ENCODE measurements at regions not wholly inside any gene's neighbourhood (a gene's known extent, or its start where the extent isn't known, plus 50 kb on each side); places are given as distances from the start of the nearest gene placed in this dataset.

DNA sequence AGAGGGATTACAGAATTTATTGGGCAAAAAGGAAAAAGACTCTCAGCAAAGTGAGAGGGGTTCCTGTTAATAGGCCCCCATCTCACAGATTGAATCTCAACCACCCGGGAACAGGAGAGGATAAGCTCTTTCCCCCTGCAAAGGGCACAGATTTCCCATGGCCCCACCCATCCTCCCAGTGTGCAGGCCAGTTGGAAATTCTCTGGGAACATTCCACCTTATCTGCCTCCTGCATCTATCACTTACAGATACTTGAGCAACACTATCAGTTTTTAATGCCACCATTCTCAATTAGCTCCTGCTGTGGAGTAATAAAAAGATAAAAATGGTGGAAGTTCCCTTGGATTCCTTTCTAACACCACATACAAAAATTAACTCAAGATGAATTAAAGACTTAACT, 350.0 kb upstream of the BCHE start:
- Histone ChIP-seq H2AFZ (ENCODE audit: low read length, unreplicated experiment) (no peak overlapping the region), H3K27me3 (ENCODE audit: insufficient read depth, low read length) (no peaks in the 10 kb centered on the region)

DNA sequence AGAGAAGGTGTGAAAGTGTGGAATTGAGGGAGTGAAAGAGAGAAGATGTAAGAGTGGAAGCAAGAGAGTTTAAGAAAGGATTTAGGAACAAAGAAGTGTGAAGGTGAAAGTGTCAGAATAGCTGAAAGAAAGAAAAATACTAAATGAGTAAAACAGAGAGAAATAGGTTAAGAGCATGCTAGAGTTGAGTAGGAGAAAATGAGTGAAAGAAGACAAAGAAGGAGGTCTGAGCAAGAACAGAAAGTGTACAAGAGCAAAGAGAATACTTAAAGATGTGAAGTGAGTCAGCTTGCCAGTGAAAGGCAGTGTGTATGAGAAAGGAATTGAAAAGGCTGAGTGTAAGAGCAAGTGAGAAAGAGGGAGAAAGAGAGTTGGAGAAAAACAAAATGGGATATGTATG, 348.8 kb upstream of the BCHE start:
- H3K27me3 ChIP-seq (ENCODE audit: insufficient read depth, low read length) = no peaks in the 10 kb centered on the region
- H3K36me3 ChIP-seq (ENCODE audit: insufficient read depth, low read length) = no peaks in the 10 kb centered on the region
- no peak overlapping the region for H3K27ac ChIP-seq (ENCODE audit: low read depth, low read length)
- H3K4me1 ChIP-seq (ENCODE audit: control insufficient read depth, insufficient read depth, low read length, unreplicated experiment) = no peaks in the 10 kb centered on the region
- no peak overlapping the region for H3K4me3 ChIP-seq (ENCODE audit: low read depth, low read length)
- H3K79me2 ChIP-seq (ENCODE audit: control insufficient read depth, insufficient read depth, low read length, unreplicated experiment) = no peaks in the 10 kb centered on the region
- H2AFZ ChIP-seq (ENCODE audit: low read length, unreplicated experiment) = no peak overlapping the region

More for the DNA sequence above, 350.0 kb upstream of the BCHE start:
- H3K27ac ChIP-seq (ENCODE audit: low read depth, low read length) = no peak overlapping the region
- H3K4me1 ChIP-seq (ENCODE audit: control insufficient read depth, insufficient read depth, low read length, unreplicated experiment) = no peaks in the 10 kb centered on the region
- no peak overlapping the region for H3K4me3 ChIP-seq (ENCODE audit: low read depth, low read length)
- H3K79me2 ChIP-seq (ENCODE audit: control insufficient read depth, insufficient read depth, low read length, unreplicated experiment) = no peaks in the 10 kb centered on the region
- H3K36me3 ChIP-seq (ENCODE audit: insufficient read depth, low read length) = no peaks in the 10 kb centered on the region

DNA sequence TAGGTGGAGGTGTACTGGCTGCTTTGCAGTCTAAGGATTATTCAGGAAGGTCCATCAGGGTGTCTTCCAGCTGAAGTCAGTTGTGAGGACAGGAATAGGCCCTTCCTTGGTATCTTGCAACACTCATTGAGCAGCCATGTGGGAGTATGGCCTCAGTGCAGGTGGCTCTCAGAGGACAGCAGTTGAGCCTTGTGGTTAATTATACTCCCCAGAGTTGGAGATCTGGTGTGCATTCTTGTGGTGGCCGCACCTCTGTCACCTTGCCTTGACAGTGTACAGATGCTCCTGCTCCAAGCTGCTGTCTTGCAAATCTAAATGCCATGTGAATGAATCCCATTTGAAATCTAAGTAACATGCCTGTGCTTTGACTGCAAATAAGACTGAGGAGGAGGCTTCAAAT, 339.9 kb upstream of the BCHE start:
- Histone ChIP-seq H3K79me2 (ENCODE audit: control insufficient read depth, insufficient read depth, low read length, unreplicated experiment) (no peaks in the 10 kb centered on the region), H2AFZ (ENCODE audit: low read length, unreplicated experiment) (no peak overlapping the region), H3K36me3 (ENCODE audit: insufficient read depth, low read length) (no peaks in the 10 kb centered on the region), H3K27ac (ENCODE audit: low read depth, low read length) (no peak overlapping the region), H3K4me3 (ENCODE audit: low read depth, low read length) (no peak overlapping the region), H3K27me3 (ENCODE audit: insufficient read depth, low read length) (no peaks in the 10 kb centered on the region), H3K4me1 (ENCODE audit: control insufficient read depth, insufficient read depth, low read length, unreplicated experiment) (no peaks in the 10 kb centered on the region)

DNA sequence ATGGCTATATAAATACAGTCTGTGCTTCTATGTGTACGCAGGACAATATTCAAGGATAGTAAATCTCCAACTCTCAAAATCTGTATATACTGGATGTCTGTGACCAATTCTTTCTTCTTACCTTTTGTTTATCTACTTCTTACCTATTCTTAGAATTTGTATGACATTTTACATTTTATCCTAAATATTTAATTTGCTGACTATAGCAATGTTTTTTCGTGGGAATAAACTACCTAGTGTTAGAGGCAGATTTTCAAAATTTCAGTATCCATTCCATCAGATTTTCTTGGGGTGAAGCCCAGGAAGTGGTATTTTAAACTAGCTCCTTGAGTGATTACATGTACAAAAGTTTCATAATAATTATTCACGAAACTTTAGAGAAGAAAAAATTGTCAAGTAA, 334.5 kb upstream of the BCHE start:
- Histone ChIP-seq H3K36me3 (ENCODE audit: insufficient read depth, low read length) (no peaks in the 10 kb centered on the region), H3K4me3 (ENCODE audit: low read depth, low read length) (no peak overlapping the region), H3K79me2 (ENCODE audit: control insufficient read depth, insufficient read depth, low read length, unreplicated experiment) (no peaks in the 10 kb centered on the region), H3K4me1 (ENCODE audit: control insufficient read depth, insufficient read depth, low read length, unreplicated experiment) (no peaks in the 10 kb centered on the region), H2AFZ (ENCODE audit: low read length, unreplicated experiment) (no peak overlapping the region), H3K27me3 (ENCODE audit: insufficient read depth, low read length) (no peaks in the 10 kb centered on the region), H3K27ac (ENCODE audit: low read depth, low read length) (no peak overlapping the region)

DNA sequence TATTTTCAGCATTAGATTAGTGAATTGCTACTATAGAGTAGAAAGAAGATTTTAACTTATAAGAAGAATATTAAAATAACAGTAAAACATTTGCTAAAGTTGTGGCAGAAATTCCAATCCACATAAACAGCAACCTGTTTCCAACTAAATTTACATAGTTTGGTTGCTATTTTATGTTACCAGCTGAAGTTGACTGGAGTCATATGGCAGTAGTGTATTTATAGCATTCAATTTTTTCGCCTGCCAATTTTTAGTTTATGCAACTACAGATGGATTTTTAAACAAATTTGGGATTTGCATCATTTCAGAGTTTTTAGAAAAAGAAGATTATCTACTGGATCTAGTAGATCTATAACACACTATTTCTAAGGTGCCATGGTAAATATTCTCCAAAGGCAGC, 332.5 kb upstream of the BCHE start:
- no peaks in the 10 kb centered on the region for H3K4me1 ChIP-seq (ENCODE audit: control insufficient read depth, insufficient read depth, low read length, unreplicated experiment)
- H3K27me3 ChIP-seq (ENCODE audit: insufficient read depth, low read length) = no peaks in the 10 kb centered on the region
- no peak overlapping the region for H2AFZ ChIP-seq (ENCODE audit: low read length, unreplicated experiment)
- no peaks in the 10 kb centered on the region for H3K79me2 ChIP-seq (ENCODE audit: control insufficient read depth, insufficient read depth, low read length, unreplicated experiment)
- H3K4me3 ChIP-seq (ENCODE audit: low read depth, low read length) = no peak overlapping the region
- no peak overlapping the region for H3K27ac ChIP-seq (ENCODE audit: low read depth, low read length)
- H3K36me3 ChIP-seq (ENCODE audit: insufficient read depth, low read length) = no peaks in the 10 kb centered on the region

DNA sequence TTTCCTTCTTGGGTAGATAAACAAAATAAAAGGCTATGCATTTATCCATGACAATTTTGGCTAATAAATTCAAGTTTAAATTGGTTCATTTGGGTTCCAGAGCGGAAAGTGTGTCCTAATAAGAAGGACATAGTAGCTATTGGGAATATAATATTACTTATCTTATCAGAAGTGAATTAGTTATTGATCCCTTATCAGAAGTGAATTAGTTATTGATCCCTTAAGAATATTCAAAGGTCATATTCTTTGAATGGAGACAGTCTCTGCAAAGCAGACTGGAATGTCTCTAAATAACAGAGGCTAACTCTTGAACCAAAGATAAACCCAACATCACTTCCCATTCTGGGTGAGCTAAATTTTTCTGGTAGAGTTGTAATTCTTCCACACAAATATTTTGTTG, 290.7 kb upstream of the BCHE start:
- Histone ChIP-seq H3K4me3 (ENCODE audit: low read depth, low read length) (no peak overlapping the region), H3K4me1 (ENCODE audit: control insufficient read depth, insufficient read depth, low read length, unreplicated experiment) (no peaks in the 10 kb centered on the region)

DNA sequence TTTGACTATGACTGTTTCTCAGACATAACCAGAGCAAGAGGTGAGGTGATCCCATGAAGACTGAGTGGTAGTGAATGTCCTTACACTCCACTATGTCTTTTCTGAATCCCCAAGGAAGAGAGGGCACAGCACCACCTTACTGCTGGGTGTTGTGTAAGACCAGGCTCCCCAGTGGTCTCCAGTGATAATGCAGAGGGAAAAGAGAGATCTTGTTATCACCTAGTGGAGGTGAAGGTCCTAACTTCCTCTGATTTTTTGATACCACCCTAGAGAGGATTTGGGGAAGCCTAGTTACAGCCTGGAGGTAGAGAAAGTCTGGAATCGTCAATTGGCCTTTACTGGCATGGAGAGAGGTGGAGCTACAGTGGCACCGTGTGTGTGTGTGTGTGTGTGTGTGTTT, 288.0 kb upstream of the BCHE start:
- no peaks in the 10 kb centered on the region for H3K79me2 ChIP-seq (ENCODE audit: control insufficient read depth, insufficient read depth, low read length, unreplicated experiment)
- H3K36me3 ChIP-seq (ENCODE audit: insufficient read depth, low read length) = no peaks in the 10 kb centered on the region
- no peaks in the 10 kb centered on the region for H3K27me3 ChIP-seq (ENCODE audit: insufficient read depth, low read length)
- H2AFZ ChIP-seq (ENCODE audit: low read length, unreplicated experiment) = no peak overlapping the region
- no peak overlapping the region for H3K4me3 ChIP-seq (ENCODE audit: low read depth, low read length)
- no peak overlapping the region for H3K27ac ChIP-seq (ENCODE audit: low read depth, low read length)
- no peaks in the 10 kb centered on the region for H3K4me1 ChIP-seq (ENCODE audit: control insufficient read depth, insufficient read depth, low read length, unreplicated experiment)

More for the DNA sequence above, 290.7 kb upstream of the BCHE start:
- H3K27ac ChIP-seq (ENCODE audit: low read depth, low read length) = no peak overlapping the region
- H3K27me3 ChIP-seq (ENCODE audit: insufficient read depth, low read length) = no peaks in the 10 kb centered on the region
- no peak overlapping the region for H2AFZ ChIP-seq (ENCODE audit: low read length, unreplicated experiment)
- no peaks in the 10 kb centered on the region for H3K79me2 ChIP-seq (ENCODE audit: control insufficient read depth, insufficient read depth, low read length, unreplicated experiment)
- H3K36me3 ChIP-seq (ENCODE audit: insufficient read depth, low read length) = no peaks in the 10 kb centered on the region

DNA sequence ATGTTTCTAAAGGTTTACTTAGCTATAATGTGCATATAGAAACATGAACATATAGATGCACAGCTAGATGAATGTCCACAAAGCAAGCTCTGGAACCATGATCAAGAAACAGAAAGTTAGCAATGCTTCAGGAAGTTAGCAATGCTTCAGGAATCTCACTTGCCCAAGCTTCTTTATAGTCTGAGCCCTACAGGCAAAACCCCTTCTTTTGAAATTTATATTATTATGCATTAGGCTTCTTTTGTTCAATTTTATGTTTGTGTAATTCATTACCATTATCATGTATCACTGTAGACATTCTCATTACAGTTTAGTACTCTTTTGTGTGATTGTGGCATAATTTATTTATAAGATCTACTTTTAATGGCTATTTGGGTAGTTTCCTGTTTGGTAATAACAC, 286.4 kb upstream of the BCHE start:
- H3K27ac ChIP-seq (ENCODE audit: low read depth, low read length) = no peak overlapping the region
- no peaks in the 10 kb centered on the region for H3K27me3 ChIP-seq (ENCODE audit: insufficient read depth, low read length)
- H3K4me1 ChIP-seq (ENCODE audit: control insufficient read depth, insufficient read depth, low read length, unreplicated experiment) = no peaks in the 10 kb centered on the region
- H3K4me3 ChIP-seq (ENCODE audit: low read depth, low read length) = no peak overlapping the region
- H3K79me2 ChIP-seq (ENCODE audit: control insufficient read depth, insufficient read depth, low read length, unreplicated experiment) = no peaks in the 10 kb centered on the region
- no peaks in the 10 kb centered on the region for H3K36me3 ChIP-seq (ENCODE audit: insufficient read depth, low read length)
- H2AFZ ChIP-seq (ENCODE audit: low read length, unreplicated experiment) = no peak overlapping the region

DNA sequence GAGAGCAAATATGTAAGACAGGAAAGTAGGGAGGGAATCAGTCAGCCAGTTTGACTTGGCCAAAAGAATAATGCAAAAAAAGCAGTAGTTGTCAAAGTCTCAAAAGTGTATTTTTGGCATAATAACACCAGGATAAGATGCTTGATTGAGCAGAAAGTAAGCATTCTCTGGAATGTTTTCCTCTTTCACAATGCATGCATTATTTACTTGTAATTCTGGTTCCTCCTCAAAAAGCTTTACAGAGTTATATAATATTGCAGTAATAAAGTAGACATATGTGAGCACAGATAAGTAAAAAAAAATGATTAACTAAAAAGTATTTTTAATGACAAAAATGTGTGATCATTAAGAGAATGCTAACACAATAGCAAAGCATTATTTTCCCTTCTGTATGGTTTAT, 285.9 kb upstream of the BCHE start:
- Histone ChIP-seq H3K4me1 (ENCODE audit: control insufficient read depth, insufficient read depth, low read length, unreplicated experiment) (no peaks in the 10 kb centered on the region), H3K36me3 (ENCODE audit: insufficient read depth, low read length) (no peaks in the 10 kb centered on the region), H3K4me3 (ENCODE audit: low read depth, low read length) (no peak overlapping the region), H3K79me2 (ENCODE audit: control insufficient read depth, insufficient read depth, low read length, unreplicated experiment) (no peaks in the 10 kb centered on the region), H3K27me3 (ENCODE audit: insufficient read depth, low read length) (no peaks in the 10 kb centered on the region), H3K27ac (ENCODE audit: low read depth, low read length) (no peak overlapping the region), H2AFZ (ENCODE audit: low read length, unreplicated experiment) (no peak overlapping the region)

DNA sequence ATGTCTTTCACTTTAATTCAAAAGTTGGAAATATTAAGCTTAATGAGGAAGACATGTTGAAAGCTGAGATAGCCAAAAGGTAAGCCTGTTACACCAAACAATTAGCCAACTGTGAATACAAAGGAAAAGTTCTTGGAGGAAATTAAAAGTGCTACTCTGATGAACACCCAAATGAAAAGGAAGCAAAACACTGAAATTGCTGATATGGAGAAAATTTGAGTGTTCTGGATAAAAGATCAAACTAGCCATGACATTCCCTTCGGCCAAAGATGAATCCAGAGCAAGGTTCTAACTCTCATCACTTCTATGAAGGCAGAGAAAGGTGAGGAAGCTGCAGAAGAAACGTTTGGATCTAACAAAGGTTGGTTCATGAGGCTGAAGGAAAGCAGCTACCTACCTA, 280.8 kb upstream of the BCHE start:
- no peaks in the 10 kb centered on the region for H3K27me3 ChIP-seq (ENCODE audit: insufficient read depth, low read length)
- H3K36me3 ChIP-seq (ENCODE audit: insufficient read depth, low read length) = no peaks in the 10 kb centered on the region
- H3K4me3 ChIP-seq (ENCODE audit: low read depth, low read length) = no peak overlapping the region
- no peak overlapping the region for H2AFZ ChIP-seq (ENCODE audit: low read length, unreplicated experiment)
- H3K4me1 ChIP-seq (ENCODE audit: control insufficient read depth, insufficient read depth, low read length, unreplicated experiment) = no peaks in the 10 kb centered on the region
- H3K27ac ChIP-seq (ENCODE audit: low read depth, low read length) = no peak overlapping the region
- no peaks in the 10 kb centered on the region for H3K79me2 ChIP-seq (ENCODE audit: control insufficient read depth, insufficient read depth, low read length, unreplicated experiment)

DNA sequence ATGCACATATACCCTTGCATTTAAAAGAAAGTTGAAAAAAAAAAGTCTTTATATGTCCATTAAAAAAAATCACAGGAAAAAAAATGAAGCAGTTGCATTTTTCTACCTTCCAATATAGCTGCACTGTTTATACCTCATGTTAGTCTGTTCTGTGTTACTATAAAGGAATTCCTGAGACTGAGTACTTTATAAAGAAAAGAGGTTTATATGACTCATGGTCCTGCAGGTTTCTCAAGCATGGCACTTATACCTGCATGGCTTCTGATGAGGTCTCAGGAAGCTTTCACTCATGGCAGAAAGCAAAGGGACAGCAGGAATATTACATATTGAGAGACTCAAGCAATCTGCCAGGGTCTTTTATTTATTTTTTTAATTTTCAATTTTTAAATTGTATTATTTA, 277.2 kb upstream of the BCHE start:
- H2AFZ ChIP-seq (ENCODE audit: low read length, unreplicated experiment) = no peak overlapping the region
- no peaks in the 10 kb centered on the region for H3K27me3 ChIP-seq (ENCODE audit: insufficient read depth, low read length)
- no peaks in the 10 kb centered on the region for H3K79me2 ChIP-seq (ENCODE audit: control insufficient read depth, insufficient read depth, low read length, unreplicated experiment)
- no peaks in the 10 kb centered on the region for H3K4me1 ChIP-seq (ENCODE audit: control insufficient read depth, insufficient read depth, low read length, unreplicated experiment)
- H3K36me3 ChIP-seq (ENCODE audit: insufficient read depth, low read length) = no peaks in the 10 kb centered on the region
- no peak overlapping the region for H3K27ac ChIP-seq (ENCODE audit: low read depth, low read length)
- H3K4me3 ChIP-seq (ENCODE audit: low read depth, low read length) = no peak overlapping the region

DNA sequence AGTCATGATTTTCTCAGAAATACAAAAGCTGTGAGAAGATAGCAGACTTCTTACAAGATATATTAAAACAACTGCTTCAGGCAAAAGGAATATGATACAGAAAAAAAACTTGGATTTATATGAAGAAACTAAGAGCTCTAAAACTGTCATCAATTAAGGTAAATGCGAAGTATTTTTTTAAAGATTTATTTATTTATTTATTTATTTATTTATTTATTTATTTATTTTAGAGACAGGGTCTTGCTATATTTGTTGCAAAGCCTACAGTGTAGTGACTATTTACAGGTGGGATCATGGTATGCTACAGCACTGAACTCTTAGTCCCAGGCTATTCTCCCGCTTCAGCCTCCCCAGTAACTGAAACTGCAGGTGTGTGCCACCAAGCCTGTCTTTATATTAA, 274.3 kb upstream of the BCHE start:
- no peak overlapping the region for H3K4me3 ChIP-seq (ENCODE audit: low read depth, low read length)
- H3K27ac ChIP-seq (ENCODE audit: low read depth, low read length) = no peak overlapping the region
- H3K27me3 ChIP-seq (ENCODE audit: insufficient read depth, low read length) = no peaks in the 10 kb centered on the region
- no peaks in the 10 kb centered on the region for H3K79me2 ChIP-seq (ENCODE audit: control insufficient read depth, insufficient read depth, low read length, unreplicated experiment)
- no peaks in the 10 kb centered on the region for H3K4me1 ChIP-seq (ENCODE audit: control insufficient read depth, insufficient read depth, low read length, unreplicated experiment)
- no peak overlapping the region for H2AFZ ChIP-seq (ENCODE audit: low read length, unreplicated experiment)
- H3K36me3 ChIP-seq (ENCODE audit: insufficient read depth, low read length) = no peaks in the 10 kb centered on the region
